Cardiac muscle cell (in vitro differentiated cells and primary cell): ENCODE measurements at regions not wholly inside any gene's neighbourhood (a gene's known extent, or its start where the extent isn't known, plus 50 kb on each side); places are given as distances from the start of the nearest gene placed in this dataset.

Source experiments
- DNase-seq, 2 donors: peaks; one replicate each; pipeline versions ENCODE4 v3.0.0 to v3.0.0-alpha.2; 2010 to 2017; ENCODE audit warnings: low read depth in 1 of 2, low spot score in 1 of 2
- H3K27ac ChIP-seq: fragments of 200-600 bp; sonication (generic); 2 replicates; pipeline ENCODE4 v1.5.1; 2016
- H3K27me3 ChIP-seq: fragments of 200-600 bp; sonication (generic); 2 replicates; pipeline ENCODE4 v1.6.0; 2016; ENCODE audit warnings: control low read depth
- H3K36me3 ChIP-seq: fragments of 200-600 bp; sonication (generic); 2 replicates; pipeline ENCODE4 v1.5.1; 2016; ENCODE audit warnings: control low read depth
- H3K4me1 ChIP-seq: fragments of 200-600 bp; sonication (generic); 2 replicates; pipeline ENCODE4 v1.8.1; 2017; ENCODE audit warnings: low read depth, mild to moderate bottlenecking, mixed run types
- H3K4me3 ChIP-seq: fragments of 200-600 bp; sonication (generic); 2 replicates; pipeline ENCODE4 v1.5.1; 2016; ENCODE audit warnings: mild to moderate bottlenecking
- H3K9me3 ChIP-seq: fragments of 200-600 bp; sonication (generic); 2 replicates; pipeline ENCODE4 v1.5.1; 2017; ENCODE audit warnings: low read depth, mild to moderate bottlenecking, control low read depth
- TF ChIP-seq, protein P1 (sequence below): IDR thresholded peaks from 2 replicates; pipeline ENCODE4 v1.5.1; 2012; ENCODE audit warnings: low read depth, mild to moderate bottlenecking, low read length

GRCh38 chr6:101303495-101303894 lies 90.0 kb upstream of the GRIK2 start:
- DNase-seq, result no peak
- TF ChIP-seq, protein P1, sequence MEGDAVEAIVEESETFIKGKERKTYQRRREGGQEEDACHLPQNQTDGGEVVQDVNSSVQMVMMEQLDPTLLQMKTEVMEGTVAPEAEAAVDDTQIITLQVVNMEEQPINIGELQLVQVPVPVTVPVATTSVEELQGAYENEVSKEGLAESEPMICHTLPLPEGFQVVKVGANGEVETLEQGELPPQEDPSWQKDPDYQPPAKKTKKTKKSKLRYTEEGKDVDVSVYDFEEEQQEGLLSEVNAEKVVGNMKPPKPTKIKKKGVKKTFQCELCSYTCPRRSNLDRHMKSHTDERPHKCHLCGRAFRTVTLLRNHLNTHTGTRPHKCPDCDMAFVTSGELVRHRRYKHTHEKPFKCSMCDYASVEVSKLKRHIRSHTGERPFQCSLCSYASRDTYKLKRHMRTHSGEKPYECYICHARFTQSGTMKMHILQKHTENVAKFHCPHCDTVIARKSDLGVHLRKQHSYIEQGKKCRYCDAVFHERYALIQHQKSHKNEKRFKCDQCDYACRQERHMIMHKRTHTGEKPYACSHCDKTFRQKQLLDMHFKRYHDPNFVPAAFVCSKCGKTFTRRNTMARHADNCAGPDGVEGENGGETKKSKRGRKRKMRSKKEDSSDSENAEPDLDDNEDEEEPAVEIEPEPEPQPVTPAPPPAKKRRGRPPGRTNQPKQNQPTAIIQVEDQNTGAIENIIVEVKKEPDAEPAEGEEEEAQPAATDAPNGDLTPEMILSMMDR, result no peak
- Histone ChIP-seq H3K4me3 (no peak overlapping the region), H3K9me3 (no peaks in the 10 kb centered on the region), H3K36me3 (no peaks in the 10 kb centered on the region), H3K4me1 (no peaks in the 10 kb centered on the region), H3K27ac (no peak overlapping the region), H3K27me3 (no peaks in the 10 kb centered on the region)

- TF ChIP-seq, protein P1, result no peak
- DNase-seq, result no peak
- H3K27ac ChIP-seq, result no peak overlapping the region
- H3K36me3 ChIP-seq, result no peaks in the 10 kb centered on the region
- no peaks in the 10 kb centered on the region for H3K9me3 ChIP-seq
- no peaks in the 10 kb centered on the region for H3K27me3 ChIP-seq
- no peaks in the 10 kb centered on the region for H3K4me1 ChIP-seq
- no peak overlapping the region for H3K4me3 ChIP-seq
Observed at GRCh38 chr6:101312652-101313051, 80.9 kb upstream of the GRIK2 start.

DNA sequence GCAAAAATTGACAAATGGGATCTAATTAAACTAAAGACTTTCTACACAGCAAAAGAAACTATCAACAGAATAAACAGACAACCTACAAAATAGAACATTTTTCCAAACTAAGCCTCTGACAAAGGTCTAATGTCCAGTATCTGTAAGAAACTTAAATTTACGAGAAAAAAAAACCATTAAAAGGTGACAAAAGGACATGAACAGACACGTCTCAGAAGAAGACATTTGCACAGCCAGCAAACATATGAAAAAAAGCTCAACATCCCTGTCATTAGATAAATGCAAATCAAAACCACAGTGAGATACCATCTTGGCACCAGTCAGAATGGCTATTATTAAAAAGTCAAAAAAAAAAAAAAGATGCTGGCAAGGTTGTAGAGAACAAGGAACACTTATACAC lies 70.6 kb upstream of the GRIK2 start:
- DNase-seq, result no peak
- TF ChIP-seq, protein P1, result no peak
- Histone ChIP-seq H3K4me1 (no peaks in the 10 kb centered on the region), H3K9me3 (no peaks in the 10 kb centered on the region), H3K27me3 (no peaks in the 10 kb centered on the region), H3K36me3 (no peaks in the 10 kb centered on the region), H3K27ac (no peak overlapping the region), H3K4me3 (no peak overlapping the region)

DNA sequence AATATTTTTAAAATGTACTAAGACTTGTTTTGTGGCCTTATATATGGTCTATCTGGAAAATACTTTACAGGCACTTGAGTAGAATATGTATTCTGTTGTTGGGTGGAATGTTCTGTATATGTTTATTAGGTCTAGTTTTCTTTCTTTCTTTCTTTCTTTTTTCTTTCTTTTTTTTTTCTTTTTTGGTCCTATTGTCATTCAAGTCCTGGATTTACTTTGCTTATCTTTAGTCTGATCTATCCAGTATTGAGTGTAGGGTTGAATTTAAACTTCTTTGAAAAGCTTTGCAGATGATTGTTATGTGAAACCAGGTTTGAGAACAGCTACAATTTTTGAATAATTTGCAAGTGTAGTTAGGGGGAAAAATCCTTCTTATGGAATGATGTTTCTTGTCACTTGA lies 67.1 kb upstream of the GRIK2 start:
- Histone ChIP-seq H3K4me1 (no peaks in the 10 kb centered on the region), H3K27me3 (no peaks in the 10 kb centered on the region), H3K36me3 (no peaks in the 10 kb centered on the region), H3K9me3 (no peaks in the 10 kb centered on the region), H3K27ac (no peak overlapping the region), H3K4me3 (no peak overlapping the region)
- TF ChIP-seq, protein P1, result no peak
- no peak for DNase-seq

GRCh38 chr6:101341926-101342325 lies 51.6 kb upstream of the GRIK2 start:
- DNase-seq, result no peak
- Histone ChIP-seq H3K36me3 (no peaks in the 10 kb centered on the region), H3K27ac (no peak overlapping the region), H3K27me3 (no peaks in the 10 kb centered on the region), H3K9me3 (no peaks in the 10 kb centered on the region), H3K4me3 (no peak overlapping the region), H3K4me1 (no peaks in the 10 kb centered on the region)
- TF ChIP-seq, protein P1, result no peak
